HG03354 (cell line): ENCODE measurements at regions not wholly inside any gene's neighbourhood (a gene's known extent, or its start where the extent isn't known, plus 50 kb on each side); places are given as distances from the start of the nearest gene placed in this dataset.
A peak's percentile ranks its signal among the peaks of the same experiment; 100 is the strongest.
"Not testable (repeated sequence)": the region's sequence is repeated elsewhere in the genome, so short reads cannot be mapped to it uniquely, and the experiment has no call there.

Source experiments
- ATAC-seq: cut with Tn5 transposase; IDR thresholded peaks from one replicate; pipeline ENCODE4 v1.9.1; 2021; ENCODE audit warnings: mild to moderate bottlenecking; ENCODE audit not compliant: unreplicated experiment, poor library complexity, severe bottlenecking

DNA sequence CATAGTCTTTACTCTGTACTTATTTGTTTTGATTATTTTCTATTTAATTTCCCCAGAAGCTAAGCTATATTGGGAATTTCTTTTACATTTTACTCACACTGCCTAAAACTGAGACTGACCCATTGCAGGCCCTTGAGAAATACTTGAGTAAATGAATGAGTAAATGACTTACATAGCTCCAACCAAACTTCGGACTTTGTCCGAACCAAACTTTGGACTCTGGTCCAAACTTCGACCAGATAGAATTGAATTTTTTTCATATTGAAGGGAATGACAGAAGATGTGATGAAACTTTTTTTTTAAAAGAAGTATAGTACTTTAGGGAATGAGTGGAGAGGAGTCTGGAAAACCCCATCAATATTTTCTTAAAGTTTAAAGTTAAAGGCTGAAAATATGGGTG lies 75.6 kb upstream of the MYRIP start:
- no peak for ATAC-seq

DNA sequence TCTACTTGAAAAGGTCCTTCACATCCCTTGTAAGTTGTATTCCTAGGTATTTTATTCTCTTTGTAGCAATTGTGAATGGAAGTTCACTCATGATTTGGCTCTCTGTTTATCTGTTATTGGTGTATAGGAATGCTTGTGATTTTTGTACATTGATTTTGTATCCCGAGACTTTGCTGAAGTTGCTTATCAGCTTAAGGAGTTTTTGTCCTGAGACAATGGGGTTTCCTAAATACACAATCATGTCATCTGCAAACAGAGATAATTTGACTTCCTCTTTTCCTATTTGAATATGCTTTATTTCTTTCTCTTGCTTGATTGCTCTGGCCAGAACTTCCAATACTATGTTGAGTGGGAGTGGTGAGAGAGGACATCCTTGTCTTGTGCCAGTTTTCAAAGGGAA lies 69.8 kb upstream of the MYRIP start:
- not testable (repeated sequence) for ATAC-seq

- ATAC-seq: no peak
These were observed 64.7 kb upstream of the MYRIP start for GRCh38 chr3:39744746-39745145.

DNA sequence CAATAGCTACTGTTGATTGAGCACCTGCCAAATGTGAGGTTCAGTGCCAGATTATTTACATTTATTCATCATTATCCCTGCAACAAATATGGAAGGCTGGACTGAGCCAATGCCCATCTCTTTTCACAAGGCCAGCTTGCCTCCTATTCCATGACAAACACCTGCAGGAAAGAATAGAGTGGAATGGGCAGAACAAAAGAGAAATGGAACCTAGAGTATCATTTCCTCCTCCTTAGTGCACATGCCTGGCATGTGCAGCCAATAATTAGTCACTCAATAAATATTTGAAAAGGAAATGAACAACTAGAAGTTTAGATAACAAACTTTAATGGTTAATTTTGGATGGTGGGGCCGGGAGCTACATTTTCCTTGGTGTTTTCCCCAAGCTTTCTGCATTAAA lies 61.4 kb upstream of the MYRIP start:
- ATAC-seq: no peak

DNA sequence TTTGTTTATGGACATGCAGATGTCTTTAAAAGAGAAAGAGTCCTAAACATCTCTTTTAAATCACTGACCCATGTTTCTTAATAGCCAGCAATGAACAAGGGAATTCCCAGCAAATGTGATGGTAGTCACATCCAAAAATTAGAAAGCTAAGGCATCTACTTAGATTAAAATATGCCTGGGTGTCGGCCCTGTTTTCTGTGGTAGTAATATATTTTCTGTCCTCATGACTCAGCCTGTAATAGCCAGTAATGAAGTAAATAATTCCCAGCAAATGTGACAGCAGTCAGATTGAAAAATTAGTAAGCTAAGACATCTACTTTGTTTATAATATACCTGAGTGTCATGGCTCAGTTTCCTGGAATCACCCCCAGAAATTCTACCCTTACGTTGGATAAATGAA lies 60.6 kb upstream of the MYRIP start:
- no peak for ATAC-seq

DNA sequence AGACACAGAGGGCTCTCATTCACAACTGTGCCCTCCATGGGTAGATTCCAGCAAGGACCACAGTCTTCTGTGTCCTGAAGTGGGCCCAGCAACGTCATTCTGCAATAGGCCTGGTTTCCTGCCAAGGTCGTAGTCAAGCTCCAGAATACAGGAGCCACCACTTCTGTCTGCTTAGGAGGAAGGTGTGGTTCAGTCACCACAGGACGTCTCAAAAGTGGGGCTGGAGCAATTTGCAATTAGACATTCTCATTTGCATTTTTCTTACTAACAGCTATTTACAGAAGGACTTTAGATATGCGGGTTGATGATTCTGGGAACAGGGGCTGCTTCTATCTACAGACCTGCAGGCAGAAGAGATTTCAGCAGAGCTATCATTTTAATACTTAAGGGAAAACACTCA lies 58.7 kb upstream of the MYRIP start:
- ATAC-seq: peak; percentile 37

DNA sequence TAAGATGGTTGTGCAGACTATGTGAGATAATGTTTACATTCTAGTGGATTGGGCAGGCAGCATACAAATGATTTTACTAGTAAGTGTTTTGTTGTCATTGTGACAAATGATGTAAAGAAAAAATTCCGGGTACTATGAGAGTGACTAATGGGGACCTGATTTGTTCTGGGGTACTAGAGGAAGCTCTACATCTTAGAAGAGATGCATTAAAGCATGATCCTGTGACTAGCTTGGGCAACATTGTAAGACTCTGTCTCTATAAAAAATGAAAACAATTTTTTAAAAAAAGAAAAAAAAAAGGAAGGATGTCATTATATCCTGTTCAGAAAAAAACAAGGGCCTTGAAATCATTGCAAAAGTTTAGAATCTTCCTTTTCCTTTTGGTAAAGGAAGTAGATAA lies 58.1 kb upstream of the MYRIP start:
- no peak for ATAC-seq

DNA sequence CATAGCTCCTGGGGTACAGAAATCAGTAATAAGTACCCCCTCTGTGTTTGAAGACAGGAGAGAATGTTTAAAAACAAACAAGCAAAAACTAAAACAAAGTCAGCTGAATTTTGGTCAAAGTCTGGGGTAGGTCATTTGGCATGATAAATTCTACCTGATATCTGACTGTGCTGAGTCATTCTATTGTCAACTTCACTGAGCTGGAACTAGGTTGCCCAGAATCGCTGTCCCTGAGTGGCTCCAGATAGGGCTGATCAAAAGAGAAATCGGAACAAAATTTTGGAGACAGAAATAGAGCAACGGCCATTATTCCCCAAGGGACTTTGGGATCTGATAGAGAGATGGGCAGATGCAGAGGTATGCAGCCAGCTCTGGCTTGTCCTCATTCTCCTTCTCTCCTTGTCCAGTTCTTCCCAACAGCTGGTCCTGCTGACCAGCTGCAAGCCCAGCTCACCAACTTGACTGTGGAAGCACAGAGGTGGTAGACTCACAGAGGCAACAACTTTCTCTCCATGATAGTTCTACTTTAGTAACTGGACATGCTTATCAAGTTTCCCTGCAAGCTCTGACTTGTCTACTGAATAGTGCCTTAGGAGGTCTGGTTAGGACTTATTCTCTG lies 57.3 kb upstream of the MYRIP start:
- ATAC-seq: no peak

DNA sequence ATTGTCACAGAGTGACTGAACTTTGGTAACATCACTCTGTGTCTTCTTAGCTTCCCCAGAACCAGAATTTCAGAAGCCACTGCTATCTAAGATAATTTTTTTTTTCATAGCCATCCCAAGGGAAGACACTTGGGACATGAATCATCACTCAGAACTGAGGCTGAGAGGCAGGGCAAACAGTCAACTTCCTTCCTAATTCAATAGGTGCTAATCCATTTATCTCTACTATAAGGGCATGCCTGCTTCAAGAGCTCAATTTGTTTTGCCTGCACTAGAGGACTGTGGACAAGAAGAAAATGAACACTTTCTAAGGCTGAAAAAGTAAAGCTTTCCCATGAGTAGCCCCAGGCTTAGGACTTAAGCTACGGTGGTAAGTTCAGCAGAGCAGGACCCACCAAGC lies 56.7 kb upstream of the MYRIP start:
- no peak for ATAC-seq

GRCh38 chr3:39753391-39753790 lies 56.0 kb upstream of the MYRIP start:
- no peak for ATAC-seq

- peak; percentile 73 for ATAC-seq
These were observed 54.9 kb upstream of the MYRIP start for GRCh38 chr3:39754549-39754948.

- peak; percentile 33 for ATAC-seq
These were observed 54.3 kb upstream of the MYRIP start for GRCh38 chr3:39755100-39755499.

- ATAC-seq: no peak
These were observed 52.1 kb upstream of the MYRIP start for GRCh38 chr3:39757307-39757706.
